Upper lobe of left lung (tissue), 6 donors: ENCODE measurements at regions not wholly inside any gene's neighbourhood (a gene's known extent, or its start where the extent isn't known, plus 50 kb on each side); places are given as distances from the start of the nearest gene placed in this dataset.
A peak's percentile ranks its signal among the peaks of the same experiment; 100 is the strongest.
"Not testable (repeated sequence)": the region's sequence is repeated elsewhere in the genome, so short reads cannot be mapped to it uniquely, and the experiment has no call there.

ENCODE experiments used
- ATAC-seq, 2 donors: fragments of 200-7000 bp; cut with Tn5 transposase; one replicate each; pipeline ENCODE4 v1.9.1; 2022; ENCODE audit warnings: mild to moderate bottlenecking in 2 of 2, moderate library complexity in 2 of 2; ENCODE audit not compliant: low FRiP score in 2 of 2
- DNase-seq, 2 donors: peaks; one replicate each; pipeline ENCODE4 v3.0.0-alpha.2; 2019 to 2020
- H3K27ac ChIP-seq, 4 donors: fragments of 200-600 bp; sonication (generic); one replicate each; pipeline ENCODE4 v1.5.1; 2016 to 2019
- H3K27me3 ChIP-seq, 4 donors: fragments of 200-600 bp; sonication (generic); one replicate each; pipeline ENCODE4 v1.5.1; 2017 to 2019
- H3K36me3 ChIP-seq, 4 donors: fragments of 200-600 bp; sonication (generic); one replicate each; pipeline ENCODE4 v1.5.1; 2016 to 2019
- H3K4me1 ChIP-seq, 4 donors: fragments of 200-600 bp; sonication (generic); one replicate each; pipeline ENCODE4 v1.5.1; 2018 to 2019
- H3K4me3 ChIP-seq, 4 donors: fragments of 200-600 bp; sonication (generic); one replicate each; pipeline ENCODE4 v1.5.1; 2017 to 2019; ENCODE audit warnings: mild to moderate bottlenecking in 2 of 4, moderate library complexity in 1 of 4
- H3K9me3 ChIP-seq, 4 donors: fragments of 200-600 bp; sonication (generic); one replicate each; pipeline ENCODE4 v1.5.1; 2018 to 2019
- EP300 ChIP-seq, 4 donors: sonication (generic); formaldehyde crosslinking; IDR thresholded peaks; one replicate each; pipeline ENCODE4 v1.5.1; 2017; ENCODE audit warnings: antibody characterized with exemption in 4 of 4, control low read depth in 2 of 4
- POLR2A ChIP-seq, 4 donors: fragments of 450-650 bp; IDR thresholded peaks; one replicate each; pipeline ENCODE4 v1.5.1; 2016 to 2017; ENCODE audit warnings: antibody characterized with exemption in 4 of 4, mild to moderate bottlenecking in 2 of 4
- POLR2AphosphoS5 ChIP-seq, 2 donors: sonication (generic); formaldehyde crosslinking; IDR thresholded peaks; one replicate each; pipeline ENCODE4 v1.5.1; 2017; ENCODE audit warnings: antibody characterized with exemption in 2 of 2
- WGBS, 2 donors: methylation state at CpG; one replicate each; pipeline ENCODE4 v1.1.5; 2017 to 2018; 5-methylcytosine and 5-hydroxymethylcytosine counted together
- TF ChIP-seq, protein P1 (sequence below), 6 experiments: fragments of 450-650 bp in 4 of 6; fragments of 200-600 bp in 2 of 6; sonication (generic) in 2 of 6; IDR thresholded peaks; one replicate each; pipeline ENCODE4 v1.5.1; 2016 to 2019; ENCODE audit warnings: antibody characterized with exemption in 6 of 6
- donor health status: DM: no; HTN: no; CAD: no; lungs with moderate emphysema.
- donor health status: DM: no; HTN: yes; CAD: no; lungs with severe emphysema.

DNA sequence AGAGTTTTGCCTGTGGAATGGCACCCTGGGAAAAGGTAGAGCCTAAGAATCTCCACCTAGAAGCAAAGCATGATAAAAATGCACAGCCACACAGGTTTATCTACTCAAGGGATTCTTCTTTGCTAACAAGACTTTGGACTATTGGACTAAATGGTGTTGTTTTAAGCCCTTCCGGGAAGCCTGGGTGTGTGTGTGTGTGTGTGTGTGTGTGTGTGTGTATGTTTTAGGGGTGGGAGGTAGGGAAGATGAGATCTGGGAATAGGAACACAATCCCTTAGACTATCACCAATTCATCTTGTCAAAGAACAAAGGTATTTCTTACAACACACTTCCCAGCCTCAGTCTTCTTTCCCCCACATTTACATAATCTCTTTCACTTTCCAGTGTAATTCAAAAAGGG, 327.5 kb upstream of the FGF16 start:
- peaks cover 0 to 2% (median 0%) of the 10 kb centered on the region in 4 donors for H3K4me1 ChIP-seq
- no peaks in the 10 kb centered on the region for H3K36me3 ChIP-seq
- H3K4me3 ChIP-seq, result no peak overlapping the region
- no peak overlapping the region for H3K27ac ChIP-seq
- H3K27me3 ChIP-seq, result no peaks in the 10 kb centered on the region
- ATAC-seq (no peak), DNase-seq (no peak)
- WGBS, 2 donors, result 71 to 75% methylated on average over 1 of the region's 1 CpG
- TF ChIP-seq POLR2A (IDR thresholded peaks at IDR 0.05) (no peak), POLR2AphosphoS5 (IDR thresholded peaks at IDR 0.05) (no peak), EP300 (IDR thresholded peaks at IDR 0.05) (no peak)
- TF ChIP-seq, protein P1, sequence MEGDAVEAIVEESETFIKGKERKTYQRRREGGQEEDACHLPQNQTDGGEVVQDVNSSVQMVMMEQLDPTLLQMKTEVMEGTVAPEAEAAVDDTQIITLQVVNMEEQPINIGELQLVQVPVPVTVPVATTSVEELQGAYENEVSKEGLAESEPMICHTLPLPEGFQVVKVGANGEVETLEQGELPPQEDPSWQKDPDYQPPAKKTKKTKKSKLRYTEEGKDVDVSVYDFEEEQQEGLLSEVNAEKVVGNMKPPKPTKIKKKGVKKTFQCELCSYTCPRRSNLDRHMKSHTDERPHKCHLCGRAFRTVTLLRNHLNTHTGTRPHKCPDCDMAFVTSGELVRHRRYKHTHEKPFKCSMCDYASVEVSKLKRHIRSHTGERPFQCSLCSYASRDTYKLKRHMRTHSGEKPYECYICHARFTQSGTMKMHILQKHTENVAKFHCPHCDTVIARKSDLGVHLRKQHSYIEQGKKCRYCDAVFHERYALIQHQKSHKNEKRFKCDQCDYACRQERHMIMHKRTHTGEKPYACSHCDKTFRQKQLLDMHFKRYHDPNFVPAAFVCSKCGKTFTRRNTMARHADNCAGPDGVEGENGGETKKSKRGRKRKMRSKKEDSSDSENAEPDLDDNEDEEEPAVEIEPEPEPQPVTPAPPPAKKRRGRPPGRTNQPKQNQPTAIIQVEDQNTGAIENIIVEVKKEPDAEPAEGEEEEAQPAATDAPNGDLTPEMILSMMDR (IDR thresholded peaks at IDR 0.05), result no peak
- no peaks in the 10 kb centered on the region for H3K9me3 ChIP-seq

DNA sequence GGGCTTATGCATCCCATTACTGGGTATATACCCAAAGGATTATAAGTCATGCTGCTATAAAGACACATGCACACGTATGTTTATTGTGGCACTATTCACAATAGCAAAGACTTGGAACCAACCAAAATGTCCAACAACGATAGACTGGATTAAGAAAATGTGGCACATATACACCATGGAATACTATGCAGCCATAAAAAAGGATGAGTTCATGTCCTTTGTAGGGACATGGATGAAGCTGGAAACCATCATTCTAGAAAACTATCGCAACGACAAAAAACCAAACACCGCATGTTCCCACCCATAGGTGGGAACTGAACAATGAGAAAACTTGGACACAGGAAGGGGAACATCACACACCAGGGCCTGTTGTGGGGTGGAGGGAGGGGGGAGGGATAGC, 323.3 kb upstream of the FGF16 start:
- not testable (repeated sequence) for H3K27me3 ChIP-seq, H3K4me1 ChIP-seq, H3K4me3 ChIP-seq, ATAC-seq, H3K36me3 ChIP-seq, H3K9me3 ChIP-seq, H3K27ac ChIP-seq, DNase-seq
- 83 to 90% methylated on average over 5 of the region's 5 CpGs for WGBS, 2 donors

DNA sequence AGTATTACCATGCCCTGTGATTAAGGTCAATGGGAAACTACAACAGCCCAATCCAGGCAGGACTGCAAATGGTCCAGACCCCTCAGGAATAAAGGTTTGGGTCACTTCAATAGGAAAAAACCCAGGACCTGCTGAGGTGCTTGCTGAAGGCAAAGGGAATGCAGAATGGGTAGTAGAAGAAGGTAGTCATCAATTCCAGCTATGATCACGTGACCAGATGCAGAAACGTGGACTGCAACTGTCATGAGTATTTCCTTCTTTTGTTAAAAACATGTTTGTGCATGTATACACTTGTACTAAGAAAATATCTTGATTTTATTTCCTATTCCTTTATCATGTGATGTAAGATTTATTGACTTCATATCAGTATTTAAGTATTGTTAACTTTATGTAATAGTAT, 319.6 kb upstream of the FGF16 start:
- not testable (repeated sequence) for H3K9me3 ChIP-seq, DNase-seq, H3K27ac ChIP-seq, ATAC-seq, H3K36me3 ChIP-seq, H3K4me3 ChIP-seq, H3K27me3 ChIP-seq, H3K4me1 ChIP-seq
- 23 to 33% methylated on average over 2 of the region's 2 CpGs for WGBS, 2 donors

DNA sequence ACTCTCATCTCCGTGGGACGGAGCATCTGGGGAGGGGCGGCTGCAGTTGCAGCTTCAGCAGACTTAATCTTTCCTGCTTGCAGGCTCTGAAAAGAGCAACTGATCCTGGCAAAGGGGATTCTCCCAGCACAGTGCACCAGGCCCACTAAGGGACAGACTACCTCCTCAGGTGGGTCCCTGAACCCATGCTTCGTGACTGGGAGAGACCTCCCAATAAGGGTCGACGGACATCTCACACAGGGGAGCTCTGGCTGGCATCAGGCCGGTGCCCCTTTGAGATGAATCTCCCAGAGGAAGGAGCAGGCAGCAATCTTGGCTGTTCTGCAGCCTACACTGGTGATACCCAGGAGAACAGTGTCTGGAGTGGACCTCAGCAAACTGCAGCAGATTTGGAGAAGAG, 303.3 kb upstream of the FGF16 start:
- Histone ChIP-seq H3K4me1 (no peaks in the 10 kb centered on the region), H3K27me3 (no peaks in the 10 kb centered on the region), H3K4me3 (no peak overlapping the region), H3K36me3 (no peaks in the 10 kb centered on the region), H3K9me3 (no peaks in the 10 kb centered on the region), H3K27ac (no peak overlapping the region)
- DNase-seq (no peak), ATAC-seq (no peak)
- TF ChIP-seq POLR2A (IDR thresholded peaks at IDR 0.05) (no peak), POLR2AphosphoS5 (IDR thresholded peaks at IDR 0.05) (no peak), EP300 (IDR thresholded peaks at IDR 0.05) (no peak)
- TF ChIP-seq, protein P1 (IDR thresholded peaks at IDR 0.05), result no peak
- 83% methylated on average over 7 of the region's 7 CpGs; no CpG with 5 or more reads in 1 of the 2 donors for WGBS, 2 donors

DNA sequence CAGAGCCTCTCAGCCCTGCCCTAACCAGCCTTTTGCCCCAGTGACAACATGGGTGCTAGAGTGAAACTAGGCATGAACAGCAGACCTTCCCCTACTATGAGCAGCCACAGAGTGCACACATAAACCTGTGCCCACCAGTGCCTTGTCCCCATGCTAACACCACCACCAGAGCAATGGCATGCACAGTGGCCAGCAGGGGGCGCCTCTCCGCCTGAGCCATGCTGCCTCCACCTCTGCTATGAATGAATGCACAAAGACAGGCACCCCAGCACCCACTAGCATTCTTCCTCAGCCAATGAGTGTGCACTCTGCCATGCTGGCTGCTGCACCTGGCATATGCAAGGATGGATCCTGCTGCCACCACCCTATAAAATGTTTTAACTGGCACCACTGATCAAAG, 286.9 kb upstream of the FGF16 start:
- no peaks in the 10 kb centered on the region for H3K4me1 ChIP-seq
- ATAC-seq (no peak), DNase-seq (peak in 1 of 2 donors; percentile 38)
- TF ChIP-seq, protein P1 (IDR thresholded peaks at IDR 0.05), result peak in 2 of 6 experiments; percentile 16 to 29
- no peak for TF ChIP-seq EP300 (IDR thresholded peaks at IDR 0.05)
- TF ChIP-seq POLR2AphosphoS5 (IDR thresholded peaks at IDR 0.05), result no peak
- no peak for TF ChIP-seq POLR2A (IDR thresholded peaks at IDR 0.05)
- H3K27me3 ChIP-seq, result no peaks in the 10 kb centered on the region
- 7% methylated on average over 2 of the region's 2 CpGs; no CpG with 5 or more reads in 1 of the 2 donors for WGBS, 2 donors
- no peak overlapping the region for H3K27ac ChIP-seq
- no peak overlapping the region for H3K4me3 ChIP-seq
- peaks cover 0 to 14% (median 0%) of the 10 kb centered on the region in 4 donors for H3K9me3 ChIP-seq
- H3K36me3 ChIP-seq, result no peaks in the 10 kb centered on the region

DNA sequence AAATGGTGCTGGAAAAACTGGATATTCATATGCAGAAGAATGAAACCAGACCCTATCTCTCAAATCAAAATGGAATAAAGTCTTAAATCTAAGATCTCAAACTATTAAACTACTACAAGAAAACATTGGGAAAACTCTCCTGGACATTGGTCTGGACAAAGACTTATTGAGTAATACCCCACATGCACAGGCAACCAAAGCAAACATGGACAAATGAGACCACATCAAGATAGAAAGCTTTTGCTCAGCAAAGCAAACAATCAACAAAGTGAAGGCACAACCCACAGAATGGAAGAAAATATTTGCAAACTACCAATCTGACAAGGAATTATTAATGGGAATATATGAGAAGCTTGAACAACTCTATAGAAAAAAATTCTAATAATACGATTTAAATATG, 284.4 kb upstream of the FGF16 start:
- no peaks in the 10 kb centered on the region for H3K36me3 ChIP-seq
- TF ChIP-seq EP300 (IDR thresholded peaks at IDR 0.05) (no peak), POLR2A (IDR thresholded peaks at IDR 0.05) (no peak), POLR2AphosphoS5 (IDR thresholded peaks at IDR 0.05) (no peak)
- TF ChIP-seq, protein P1 (IDR thresholded peaks at IDR 0.05), result no peak
- no peak for ATAC-seq
- no peaks in the 10 kb centered on the region for H3K4me1 ChIP-seq
- no peaks in the 10 kb centered on the region for H3K27me3 ChIP-seq
- DNase-seq, result no peak
- no peak overlapping the region for H3K4me3 ChIP-seq
- H3K9me3 ChIP-seq, result peaks cover 0 to 14% (median 0%) of the 10 kb centered on the region in 4 donors
- WGBS, 2 donors, result 65 to 83% methylated on average over 1 of the region's 1 CpG
- no peak overlapping the region for H3K27ac ChIP-seq
